ENCODE measurements at regions not wholly inside any gene's neighbourhood (a gene's known extent, or its start where the extent isn't known, plus 50 kb on each side); places are given as distances from the start of the nearest gene placed in this dataset.

GRCh38 chr12:89183985-89184435 lies 168.3 kb downstream of the DUSP6 start:
- no peak for DNase-seq

- DNase-seq, result peak in 1 of 2 experiments; percentile 6
Measured at GRCh38 chr12:89181271-89181920, 170.9 kb downstream of the DUSP6 start.

- DNase-seq, result no peak
Measured at GRCh38 chr12:89180496-89180895, 171.8 kb downstream of the DUSP6 start.

GRCh38 chr12:89179983-89180382 lies 172.3 kb downstream of the DUSP6 start:
- DNase-seq, result no peak

GRCh38 chr12:89179245-89179644 lies 173.1 kb downstream of the DUSP6 start:
- DNase-seq, result no peak

GRCh38 chr12:89177802-89178395 lies 174.4 kb downstream of the DUSP6 start:
- no peak for DNase-seq

- no peak for DNase-seq
Measured at GRCh38 chr12:89176676-89177075, 175.6 kb downstream of the DUSP6 start.

- peak in 1 of 2 experiments; percentile 8 for DNase-seq
Measured at GRCh38 chr12:89173678-89174077, 178.6 kb downstream of the DUSP6 start.

- DNase-seq, result no peak
Measured at GRCh38 chr12:89173096-89173495, 179.2 kb downstream of the DUSP6 start.

- no peak for DNase-seq
Measured at GRCh38 chr12:89172224-89172623, 180.1 kb downstream of the DUSP6 start.

GRCh38 chr12:89169321-89169720 lies 183.0 kb downstream of the DUSP6 start:
- no peak for DNase-seq

- no peak for DNase-seq
Measured at GRCh38 chr12:89167986-89168385, 184.3 kb downstream of the DUSP6 start.

- no peak for DNase-seq
Measured at GRCh38 chr12:89166525-89166934, 185.8 kb downstream of the DUSP6 start.

GRCh38 chr12:89166121-89166520 lies 186.2 kb downstream of the DUSP6 start:
- no peak for DNase-seq

GRCh38 chr12:89165703-89166102 lies 186.6 kb downstream of the DUSP6 start:
- DNase-seq, result no peak

- DNase-seq, result no peak
Measured at GRCh38 chr12:89163918-89164317, 188.4 kb downstream of the DUSP6 start.

GRCh38 chr12:89162589-89163261 lies 189.6 kb downstream of the DUSP6 start:
- DNase-seq, result no peak

- no peak for DNase-seq
Measured at GRCh38 chr12:89161557-89161956, 190.7 kb downstream of the DUSP6 start.

GRCh38 chr12:89160716-89161123 lies 191.6 kb downstream of the DUSP6 start:
- DNase-seq, result no peak

- no peak for DNase-seq
Measured at GRCh38 chr12:89157413-89157812, 194.9 kb downstream of the DUSP6 start.

GRCh38 chr12:89156862-89157262 lies 195.4 kb downstream of the DUSP6 start:
- DNase-seq, result no peak

GRCh38 chr12:89156340-89156739 lies 196.0 kb downstream of the DUSP6 start:
- no peak for DNase-seq

- DNase-seq, result no peak
Measured at GRCh38 chr12:89155826-89156225, 196.5 kb downstream of the DUSP6 start.
